ENCODE measurements at regions not wholly inside any gene's neighbourhood (a gene's known extent, or its start where the extent isn't known, plus 50 kb on each side); places are given as distances from the start of the nearest gene placed in this dataset.

DNA sequence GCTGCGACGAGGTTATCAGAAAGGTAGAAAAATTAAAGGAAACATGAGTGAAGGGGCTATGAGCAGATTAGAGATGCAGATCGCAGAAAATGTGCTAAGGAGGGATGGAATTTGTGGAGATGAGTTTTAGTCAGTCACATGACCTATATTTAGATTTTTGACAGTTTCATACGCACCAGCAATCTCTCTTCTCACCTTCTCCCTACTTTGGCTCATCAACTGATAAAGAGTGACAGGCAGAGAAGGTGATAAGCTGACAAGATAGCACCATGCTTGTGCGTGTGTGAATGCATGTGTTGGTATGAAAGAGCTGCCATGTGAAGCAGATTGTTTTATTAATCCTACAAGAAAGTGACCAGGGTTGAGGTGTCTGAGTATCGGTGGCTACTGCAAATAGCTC is 252.6 kb downstream of the RAP2A start:
- TF ChIP-seq, protein P1, sequence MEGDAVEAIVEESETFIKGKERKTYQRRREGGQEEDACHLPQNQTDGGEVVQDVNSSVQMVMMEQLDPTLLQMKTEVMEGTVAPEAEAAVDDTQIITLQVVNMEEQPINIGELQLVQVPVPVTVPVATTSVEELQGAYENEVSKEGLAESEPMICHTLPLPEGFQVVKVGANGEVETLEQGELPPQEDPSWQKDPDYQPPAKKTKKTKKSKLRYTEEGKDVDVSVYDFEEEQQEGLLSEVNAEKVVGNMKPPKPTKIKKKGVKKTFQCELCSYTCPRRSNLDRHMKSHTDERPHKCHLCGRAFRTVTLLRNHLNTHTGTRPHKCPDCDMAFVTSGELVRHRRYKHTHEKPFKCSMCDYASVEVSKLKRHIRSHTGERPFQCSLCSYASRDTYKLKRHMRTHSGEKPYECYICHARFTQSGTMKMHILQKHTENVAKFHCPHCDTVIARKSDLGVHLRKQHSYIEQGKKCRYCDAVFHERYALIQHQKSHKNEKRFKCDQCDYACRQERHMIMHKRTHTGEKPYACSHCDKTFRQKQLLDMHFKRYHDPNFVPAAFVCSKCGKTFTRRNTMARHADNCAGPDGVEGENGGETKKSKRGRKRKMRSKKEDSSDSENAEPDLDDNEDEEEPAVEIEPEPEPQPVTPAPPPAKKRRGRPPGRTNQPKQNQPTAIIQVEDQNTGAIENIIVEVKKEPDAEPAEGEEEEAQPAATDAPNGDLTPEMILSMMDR (IDR thresholded peaks at IDR 0.05; ENCODE audit: insufficient read depth, low read depth, low read length), result no peak
- TF ChIP-seq EZH2 (IDR thresholded peaks at IDR 0.05; ENCODE audit: insufficient read depth, low read length), result no peak
